GM21447 (cell line): ENCODE measurements at regions not wholly inside any gene's neighbourhood (a gene's known extent, or its start where the extent isn't known, plus 50 kb on each side); places are given as distances from the start of the nearest gene placed in this dataset.
A peak's percentile ranks its signal among the peaks of the same experiment; 100 is the strongest.

ENCODE experiments used
- ATAC-seq: cut with Tn5 transposase; IDR thresholded peaks from one replicate; pipeline ENCODE4 v1.9.1; 2021; ENCODE audit not compliant: unreplicated experiment

GRCh38 chr1:62917314-62917713 lies 133.4 kb downstream of the ATG4C start:
- ATAC-seq, result no peak

DNA sequence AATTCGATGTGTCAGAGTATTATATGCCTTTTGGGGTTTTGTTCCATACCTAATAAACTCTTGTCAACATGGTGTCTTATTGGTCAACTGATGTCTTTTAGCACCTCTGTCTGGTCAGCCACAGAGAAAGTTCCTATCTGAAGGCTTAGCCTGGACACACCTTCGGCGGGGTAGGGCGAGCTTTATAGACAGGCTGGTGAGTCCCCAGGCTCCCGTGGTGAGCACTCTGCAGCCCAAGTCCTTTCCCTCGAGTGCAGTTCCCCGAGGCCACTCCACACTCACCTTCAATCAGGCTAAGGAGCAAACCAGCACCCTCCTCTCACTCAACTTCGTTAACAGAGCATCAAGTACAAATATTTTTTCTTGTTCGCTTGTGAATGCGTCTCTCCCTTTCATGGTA lies 133.9 kb downstream of the ATG4C start:
- ATAC-seq, result no peak

- no peak for ATAC-seq
These were observed 134.8 kb downstream of the ATG4C start for GRCh38 chr1:62918700-62919099.

GRCh38 chr1:62922006-62922405 lies 138.1 kb downstream of the ATG4C start:
- ATAC-seq, result no peak

GRCh38 chr1:62924983-62925790 lies 141.3 kb downstream of the ATG4C start:
- ATAC-seq, result no peak

DNA sequence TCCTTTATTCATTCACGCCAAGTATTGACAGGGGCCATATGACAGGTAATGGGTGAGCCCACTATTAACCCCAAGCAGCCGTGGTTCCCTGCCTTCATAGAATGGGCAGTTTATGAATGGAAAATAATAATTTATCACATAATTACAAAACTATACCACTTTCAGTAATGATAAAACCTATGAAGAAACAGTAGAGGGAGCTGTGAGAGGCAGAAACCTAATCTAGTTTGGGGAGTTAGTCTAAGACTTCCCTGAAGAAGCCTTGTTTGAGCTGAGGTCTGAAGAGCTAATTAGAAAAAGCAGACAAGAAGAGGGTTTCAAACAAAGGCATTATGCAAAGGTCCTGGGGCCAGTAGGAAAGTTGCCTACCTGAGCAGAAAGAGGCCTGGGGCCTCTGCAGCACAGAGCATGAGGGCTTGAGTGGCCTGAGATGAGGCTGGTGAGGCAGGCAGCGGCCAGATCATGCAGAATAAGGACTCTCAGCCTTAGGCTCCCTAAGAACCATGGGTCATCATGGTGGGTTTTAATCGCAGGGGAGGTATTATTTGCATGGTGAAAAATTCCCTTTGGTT lies 142.8 kb downstream of the ATG4C start:
- ATAC-seq, result no peak

DNA sequence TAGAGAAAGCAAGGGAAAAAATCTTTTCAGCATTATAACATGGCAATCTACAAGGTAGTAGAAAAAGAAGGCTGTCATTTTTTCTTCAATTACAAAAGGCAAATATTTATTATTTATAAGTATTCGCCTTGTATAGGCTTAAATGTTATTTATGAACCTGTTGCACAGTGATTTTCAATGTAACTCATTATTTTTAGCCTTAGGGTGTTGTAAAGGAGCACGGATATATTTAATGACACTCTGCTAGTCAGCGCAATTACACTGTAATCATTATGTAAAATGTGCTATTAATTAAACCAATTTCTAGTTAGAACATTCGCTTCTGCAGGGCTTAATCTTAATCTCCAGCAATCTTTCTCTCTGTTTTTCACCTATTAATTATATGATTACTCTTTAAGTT lies 145.0 kb downstream of the ATG4C start:
- no peak for ATAC-seq

DNA sequence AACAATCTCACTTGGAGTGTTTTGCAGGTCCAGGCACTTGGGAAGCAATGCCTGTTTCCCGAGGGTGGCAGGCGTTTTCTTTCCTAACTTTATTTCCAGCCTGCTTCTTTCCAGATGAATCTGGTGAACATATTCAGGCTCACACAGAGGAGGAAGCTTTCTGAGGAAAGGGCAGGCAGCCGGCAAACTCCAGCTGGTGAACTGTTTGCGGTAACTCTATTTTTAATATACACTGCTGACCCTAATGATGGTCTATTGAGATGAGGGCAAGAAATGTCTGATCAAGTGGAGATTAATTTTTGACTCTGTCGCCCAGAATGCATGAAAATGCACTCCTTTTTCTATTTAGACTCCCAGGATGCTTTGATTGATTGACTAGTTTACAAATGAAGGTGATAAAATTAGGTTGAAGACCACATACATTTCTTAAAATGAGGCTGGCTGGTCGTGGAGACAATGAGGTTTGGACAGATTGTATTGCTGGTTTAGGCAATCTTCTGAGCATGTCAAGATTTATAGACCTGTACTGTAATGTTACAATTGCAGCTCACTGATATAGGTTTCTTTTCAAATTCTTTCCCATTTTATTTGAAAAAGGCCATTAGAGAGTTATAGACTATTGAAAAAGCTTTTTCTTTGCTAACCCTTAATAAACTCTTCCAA lies 153.8 kb downstream of the ATG4C start:
- no peak for ATAC-seq

GRCh38 chr1:62941780-62942179 lies 157.8 kb downstream of the ATG4C start:
- ATAC-seq, result no peak

- no peak for ATAC-seq
These were observed 162.6 kb downstream of the ATG4C start for GRCh38 chr1:62946511-62946910.

DNA sequence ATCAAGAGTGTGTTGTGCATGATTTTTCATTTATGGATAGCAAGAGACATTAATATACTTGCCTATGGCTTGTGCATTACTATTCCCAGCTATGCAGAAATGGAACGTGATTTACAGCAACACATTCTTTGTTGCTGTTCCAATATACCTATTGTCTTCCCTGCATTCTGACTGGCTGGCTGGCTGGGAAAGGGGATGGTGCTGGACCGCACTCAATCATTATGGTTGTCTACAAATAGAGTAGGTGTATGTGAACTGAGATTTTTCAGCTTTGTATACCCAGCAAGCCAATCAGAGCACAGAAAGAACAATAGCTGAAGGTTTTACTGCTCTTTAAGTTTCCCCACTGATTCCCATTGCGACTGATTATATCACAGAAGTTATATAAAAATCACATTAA lies 167.5 kb downstream of the ATG4C start:
- ATAC-seq, result no peak

GRCh38 chr1:62952596-62952995 lies 168.7 kb downstream of the ATG4C start:
- ATAC-seq, result no peak

- ATAC-seq, result no peak
These were observed 169.7 kb downstream of the ATG4C start for GRCh38 chr1:62953633-62954032.

- ATAC-seq, result no peak
These were observed 170.8 kb downstream of the ATG4C start for GRCh38 chr1:62954758-62955157.

GRCh38 chr1:62955666-62956065 lies 171.7 kb downstream of the ATG4C start:
- ATAC-seq, result no peak

GRCh38 chr1:62962014-62962812 lies 178.3 kb downstream of the ATG4C start:
- ATAC-seq, result no peak

DNA sequence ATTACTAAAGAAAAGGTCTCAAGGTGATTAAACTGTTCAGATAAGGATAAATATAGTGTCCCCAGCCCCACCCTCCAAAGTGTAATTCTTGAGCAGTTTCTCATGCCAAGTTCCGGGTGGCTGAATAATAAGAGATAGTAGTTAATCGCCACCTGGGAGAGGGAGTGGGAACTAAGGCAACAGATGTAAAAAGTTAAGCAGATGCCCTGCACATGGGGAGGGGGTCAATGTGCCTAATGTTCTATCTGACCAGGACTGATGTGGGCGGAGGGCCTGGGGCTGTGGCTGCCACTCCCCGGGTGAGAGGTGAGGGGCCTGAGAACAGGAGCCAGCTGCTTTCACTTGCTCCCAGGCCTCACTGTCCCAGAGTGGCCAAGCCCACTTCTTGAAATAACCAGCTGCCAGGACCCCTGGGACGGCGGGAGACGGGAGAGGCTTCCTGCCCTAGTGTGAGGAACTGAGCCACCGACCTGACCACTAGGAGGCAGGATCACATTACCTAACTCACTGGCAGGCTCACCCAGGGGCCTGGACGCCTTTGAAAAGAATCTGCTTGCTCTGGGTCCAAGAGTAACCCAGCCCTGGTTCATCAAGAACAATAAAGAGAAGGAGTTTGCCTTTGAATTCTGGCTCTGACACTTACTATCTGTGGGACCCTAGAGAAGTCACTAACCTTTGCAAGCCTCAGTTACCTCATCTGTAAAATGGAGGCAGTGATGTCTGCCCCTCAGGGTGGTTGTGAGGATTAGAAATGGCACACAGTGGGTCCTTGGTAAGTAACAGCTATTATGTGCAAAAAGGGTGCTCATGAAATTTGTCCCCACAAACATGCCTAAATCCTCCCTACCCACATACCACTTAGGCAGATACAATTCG lies 179.2 kb downstream of the ATG4C start:
- peak; percentile 67 for ATAC-seq

GRCh38 chr1:62964141-62964540 lies 180.2 kb downstream of the ATG4C start:
- ATAC-seq, result no peak

GRCh38 chr1:62967031-62967430 lies 183.1 kb downstream of the ATG4C start:
- ATAC-seq, result no peak

DNA sequence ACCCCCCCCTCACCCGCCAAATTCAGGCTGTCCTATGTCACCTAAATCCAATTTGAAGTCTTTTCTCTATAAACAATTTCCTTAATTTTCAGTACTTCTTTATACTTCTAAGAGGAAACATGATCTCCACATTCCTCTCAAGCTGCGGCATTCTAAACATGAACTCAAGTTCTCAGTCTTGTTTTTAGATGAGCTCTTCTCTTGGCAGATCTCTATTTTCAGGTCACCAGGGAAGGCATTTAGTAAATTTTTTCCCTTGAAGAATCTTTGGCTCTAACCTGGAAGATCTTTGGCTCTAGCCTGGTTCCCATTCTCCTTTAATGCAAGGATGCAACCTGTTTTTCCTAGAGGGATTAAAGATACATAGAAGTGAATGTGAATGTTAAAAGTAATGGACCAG lies 193.4 kb downstream of the ATG4C start:
- no peak for ATAC-seq
